WTC11 (cell line): ENCODE measurements at regions not wholly inside any gene's neighbourhood (a gene's known extent, or its start where the extent isn't known, plus 50 kb on each side); places are given as distances from the start of the nearest gene placed in this dataset.

Experiments used
- ATAC-seq: fragments of 200-7000 bp; cut with Tn5 transposase; 2 replicates; pipeline ENCODE4 v1.10.0; 2021; ENCODE audit warnings: mild to moderate bottlenecking, moderate library complexity
- CTCF ChIA-PET: fragments of 300-600 bp; sonication (Branson Sonifier 250); formaldehyde crosslinking; loops from one replicate; lab custom pipeline; 2021; ENCODE audit warnings: antibody characterized with exemption; lab: Charles Lee
- POLR2A ChIA-PET: fragments of 350-600 bp; sonication (Branson Sonifier 250); formaldehyde crosslinking; loops from one replicate; lab custom pipeline; 2021; ENCODE audit warnings: antibody characterized with exemption; lab: Charles Lee
- DNase-seq: peaks from one replicate; pipeline ENCODE4 v3.0.0; 2021; ENCODE audit warnings: low spot score
- H3K27ac Mint-ChIP-seq: 2 replicates; pipeline ENCODE4 v1.8.0; 2021; ENCODE audit warnings: mixed read lengths
- H3K27me3 Mint-ChIP-seq: 2 replicates; pipeline ENCODE4 v1.8.0; 2021; ENCODE audit warnings: low read depth, mild to moderate bottlenecking, moderate library complexity, mixed read lengths
- H3K36me3 Mint-ChIP-seq: 2 replicates; pipeline ENCODE4 v1.8.0; 2021; ENCODE audit warnings: mixed read lengths
- H3K4me1 Mint-ChIP-seq: 2 replicates; pipeline ENCODE4 v1.8.0; 2022; ENCODE audit warnings: mixed read lengths
- H3K4me3 Mint-ChIP-seq: 2 replicates; pipeline ENCODE4 v1.8.0; 2021; ENCODE audit warnings: mild to moderate bottlenecking, moderate library complexity, mixed read lengths
- H3K9me3 Mint-ChIP-seq: 2 replicates; pipeline ENCODE4 v1.8.0; 2021; ENCODE audit warnings: mixed read lengths
- ESRRA ChIP-seq: sonication (generic); formaldehyde crosslinking; IDR thresholded peaks from 2 replicates; pipeline ENCODE4 v1.8.1; 2022; ENCODE audit warnings: mild to moderate bottlenecking, missing genetic modification reagents, borderline replicate concordance
- HMGA2 ChIP-seq: fragments of 250-450 bp; sonication (Bioruptor Pico); IDR thresholded peaks from 2 replicates; pipeline ENCODE4 v1.4.0; 2021; ENCODE audit warnings: mild to moderate bottlenecking, moderate library complexity
- IRF2 ChIP-seq: sonication (generic); formaldehyde crosslinking; IDR thresholded peaks from 2 replicates; pipeline ENCODE4 v1.8.0; 2022; ENCODE audit warnings: low read depth, missing genetic modification reagents, borderline replicate concordance
- OVOL2 ChIP-seq: fragments of 250-450 bp; sonication (Bioruptor Pico); IDR thresholded peaks from 2 replicates; pipeline ENCODE4 v1.9.0; 2021; ENCODE audit warnings: mild to moderate bottlenecking, borderline replicate concordance
- PRRX2 ChIP-seq: fragments of 250-450 bp; sonication (Bioruptor Pico); IDR thresholded peaks from 2 replicates; pipeline ENCODE4 v1.8.0; 2021; ENCODE audit warnings: mild to moderate bottlenecking
- SMAD3 ChIP-seq: sonication (generic); formaldehyde crosslinking; IDR thresholded peaks from 2 replicates; pipeline ENCODE4 v1.8.0; 2022; ENCODE audit warnings: missing genetic modification reagents, mild to moderate bottlenecking, borderline replicate concordance
- TEAD1 ChIP-seq: sonication (generic); formaldehyde crosslinking; IDR thresholded peaks from 2 replicates; pipeline ENCODE4 v1.8.0; 2022; ENCODE audit warnings: mild to moderate bottlenecking, missing genetic modification reagents
- TEAD4 ChIP-seq: sonication (generic); formaldehyde crosslinking; IDR thresholded peaks from 2 replicates; pipeline ENCODE4 v1.8.0; 2022; ENCODE audit warnings: mild to moderate bottlenecking, missing genetic modification reagents
- ZNF121 ChIP-seq: sonication (generic); formaldehyde crosslinking; IDR thresholded peaks from 2 replicates; pipeline ENCODE4 v1.8.0; 2023; ENCODE audit warnings: missing genetic modification reagents
- ZNF138 ChIP-seq: sonication (generic); formaldehyde crosslinking; conservative IDR thresholded peaks from 2 replicates; pipeline ENCODE4 v1.8.1; 2022; ENCODE audit warnings: mild to moderate bottlenecking, moderate library complexity, missing genetic modification reagents
- ZNF232 ChIP-seq: sonication (generic); formaldehyde crosslinking; IDR thresholded peaks from 2 replicates; pipeline ENCODE4 v1.8.0; 2022; ENCODE audit warnings: mild to moderate bottlenecking, missing genetic modification reagents
- ZNF396 ChIP-seq: fragments of 250-450 bp; sonication (Bioruptor Pico); IDR thresholded peaks from 2 replicates; pipeline ENCODE4 v1.8.0; 2021; ENCODE audit warnings: mild to moderate bottlenecking, moderate library complexity, borderline replicate concordance
- ZNF416 ChIP-seq: fragments of 250-450 bp; sonication (Bioruptor Pico); IDR thresholded peaks from 2 replicates; pipeline ENCODE4 v1.9.0; 2021; ENCODE audit warnings: mild to moderate bottlenecking, inconsistent platforms
- ZNF423 ChIP-seq: fragments of 250-450 bp; sonication (Bioruptor Pico); IDR thresholded peaks from 2 replicates; pipeline ENCODE4 v2.1.2; 2022; ENCODE audit warnings: mild to moderate bottlenecking, moderate library complexity
- TF ChIP-seq, protein P1 (sequence below): sonication (generic); formaldehyde crosslinking; IDR thresholded peaks from 2 replicates; pipeline ENCODE4 v1.8.1; 2022; ENCODE audit warnings: mild to moderate bottlenecking, moderate library complexity, missing genetic modification reagents
- TF ChIP-seq, protein P2 (sequence below): sonication (generic); formaldehyde crosslinking; IDR thresholded peaks from 2 replicates; pipeline ENCODE4 v1.8.0; 2023; ENCODE audit warnings: missing genetic modification reagents
- TF ChIP-seq, protein P3 (sequence below): sonication (generic); formaldehyde crosslinking; IDR thresholded peaks from 2 replicates; pipeline ENCODE4 v1.8.1; 2023; ENCODE audit warnings: mild to moderate bottlenecking, missing genetic modification reagents
- TF ChIP-seq, protein P4 (sequence below): sonication (generic); formaldehyde crosslinking; IDR thresholded peaks from 2 replicates; pipeline ENCODE4 v1.8.0; 2023; ENCODE audit warnings: mild to moderate bottlenecking, missing genetic modification reagents
- TF ChIP-seq, protein P5 (sequence below): sonication (generic); formaldehyde crosslinking; conservative IDR thresholded peaks from 2 replicates; pipeline ENCODE4 v1.8.1; 2022; ENCODE audit warnings: mild to moderate bottlenecking, missing genetic modification reagents
- TF ChIP-seq, protein P6 (sequence below): sonication (generic); formaldehyde crosslinking; IDR thresholded peaks from 2 replicates; pipeline ENCODE4 v1.8.1; 2022; ENCODE audit warnings: low read depth, mild to moderate bottlenecking, moderate library complexity, missing genetic modification reagents, borderline replicate concordance
- TF ChIP-seq, protein P7 (sequence below): sonication (generic); formaldehyde crosslinking; IDR thresholded peaks from 2 replicates; pipeline ENCODE4 v1.8.1; 2022; ENCODE audit warnings: missing genetic modification reagents, borderline replicate concordance
- TF ChIP-seq, protein P8 (sequence below): sonication (generic); formaldehyde crosslinking; IDR thresholded peaks from 2 replicates; pipeline ENCODE4 v1.8.0; 2022; ENCODE audit warnings: mild to moderate bottlenecking, missing genetic modification reagents
- TF ChIP-seq, protein P9 (sequence below): sonication (generic); formaldehyde crosslinking; IDR thresholded peaks from 2 replicates; pipeline ENCODE4 v1.8.1; 2023; ENCODE audit warnings: mild to moderate bottlenecking, missing genetic modification reagents, moderate library complexity

DNA sequence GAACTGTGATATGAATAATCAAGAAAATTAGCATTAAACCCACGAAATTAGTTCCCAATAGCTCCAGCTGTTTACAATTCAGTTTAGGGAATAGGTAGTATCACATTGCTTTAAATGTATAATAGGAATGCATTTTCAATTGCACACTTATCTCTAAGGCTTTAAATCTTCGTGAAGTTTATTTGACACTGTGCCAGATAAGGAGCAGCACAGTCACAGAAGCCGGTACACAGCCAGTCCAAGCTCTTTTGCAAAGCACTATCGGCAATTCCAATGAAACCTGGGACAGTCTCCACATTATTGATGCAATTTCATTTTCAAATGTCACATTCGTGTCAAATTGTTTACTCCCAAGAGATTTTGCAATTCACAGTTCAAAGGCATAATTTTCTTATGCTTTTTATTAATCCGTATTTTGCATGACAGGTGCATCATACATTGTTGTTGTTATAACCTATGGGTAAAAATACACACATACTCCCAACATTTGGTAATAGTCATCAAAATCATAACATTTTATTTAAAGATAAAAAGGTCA lies 602.8 kb downstream of the RPS29 start:
- DNase-seq (no peak), ATAC-seq (no peak)
- ChIA-PET CTCF (no interaction called here), POLR2A (no interaction called here)
- peaks cover 6% of the 10 kb centered on the region for H3K36me3 Mint-ChIP-seq
- H3K9me3 Mint-ChIP-seq: peaks cover 11% of the 10 kb centered on the region
- TF ChIP-seq PRRX2: no peak
- TF ChIP-seq ZNF423 (CRISPR knock-in tag): no peak
- no peak for TF ChIP-seq IRF2 (CRISPR knock-in tag)
- TF ChIP-seq ESRRA (CRISPR knock-in tag): no peak
- TF ChIP-seq, protein P1, sequence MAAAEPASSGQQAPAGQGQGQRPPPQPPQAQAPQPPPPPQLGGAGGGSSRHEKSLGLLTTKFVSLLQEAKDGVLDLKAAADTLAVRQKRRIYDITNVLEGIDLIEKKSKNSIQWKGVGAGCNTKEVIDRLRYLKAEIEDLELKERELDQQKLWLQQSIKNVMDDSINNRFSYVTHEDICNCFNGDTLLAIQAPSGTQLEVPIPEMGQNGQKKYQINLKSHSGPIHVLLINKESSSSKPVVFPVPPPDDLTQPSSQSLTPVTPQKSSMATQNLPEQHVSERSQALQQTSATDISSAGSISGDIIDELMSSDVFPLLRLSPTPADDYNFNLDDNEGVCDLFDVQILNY (CRISPR knock-in tag): no peak
- TF ChIP-seq, protein P2, sequence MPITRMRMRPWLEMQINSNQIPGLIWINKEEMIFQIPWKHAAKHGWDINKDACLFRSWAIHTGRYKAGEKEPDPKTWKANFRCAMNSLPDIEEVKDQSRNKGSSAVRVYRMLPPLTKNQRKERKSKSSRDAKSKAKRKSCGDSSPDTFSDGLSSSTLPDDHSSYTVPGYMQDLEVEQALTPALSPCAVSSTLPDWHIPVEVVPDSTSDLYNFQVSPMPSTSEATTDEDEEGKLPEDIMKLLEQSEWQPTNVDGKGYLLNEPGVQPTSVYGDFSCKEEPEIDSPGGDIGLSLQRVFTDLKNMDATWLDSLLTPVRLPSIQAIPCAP (CRISPR knock-in tag): no peak
- TF ChIP-seq ZNF121: no peak
- TF ChIP-seq, protein P3, sequence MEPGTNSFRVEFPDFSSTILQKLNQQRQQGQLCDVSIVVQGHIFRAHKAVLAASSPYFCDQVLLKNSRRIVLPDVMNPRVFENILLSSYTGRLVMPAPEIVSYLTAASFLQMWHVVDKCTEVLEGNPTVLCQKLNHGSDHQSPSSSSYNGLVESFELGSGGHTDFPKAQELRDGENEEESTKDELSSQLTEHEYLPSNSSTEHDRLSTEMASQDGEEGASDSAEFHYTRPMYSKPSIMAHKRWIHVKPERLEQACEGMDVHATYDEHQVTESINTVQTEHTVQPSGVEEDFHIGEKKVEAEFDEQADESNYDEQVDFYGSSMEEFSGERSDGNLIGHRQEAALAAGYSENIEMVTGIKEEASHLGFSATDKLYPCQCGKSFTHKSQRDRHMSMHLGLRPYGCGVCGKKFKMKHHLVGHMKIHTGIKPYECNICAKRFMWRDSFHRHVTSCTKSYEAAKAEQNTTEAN: no peak
- no peak overlapping the region for H3K4me3 Mint-ChIP-seq
- H3K4me1 Mint-ChIP-seq: no peaks in the 10 kb centered on the region
- no peaks in the 10 kb centered on the region; the same call in 1 of the 2 replicates for H3K27me3 Mint-ChIP-seq
- no peak overlapping the region for H3K27ac Mint-ChIP-seq

DNA sequence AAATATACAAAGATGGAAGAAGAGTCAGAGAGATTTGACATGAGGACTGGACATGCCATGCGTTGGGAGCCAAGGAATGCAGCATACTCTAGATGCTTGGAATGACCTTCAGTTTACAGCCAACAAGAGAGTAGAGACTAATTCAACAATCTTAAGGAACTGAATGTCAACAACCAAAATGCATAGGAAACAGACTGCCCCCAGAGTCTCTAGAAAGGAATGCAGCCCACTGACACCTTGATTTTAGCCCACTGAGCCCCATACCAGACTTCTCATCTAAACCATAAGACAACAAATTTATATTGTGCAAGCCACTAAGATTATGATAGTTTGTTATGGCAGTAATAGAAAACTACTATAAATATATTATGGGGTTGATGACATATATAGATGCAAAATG lies 611.2 kb downstream of the RPS29 start:
- ATAC-seq (peak; percentile 75), DNase-seq (no peak)
- Mint-ChIP-seq H3K36me3 (peaks cover 13% of the 10 kb centered on the region), H3K27me3 (no peaks in the 10 kb centered on the region; the same call in 1 of the 2 replicates), H3K4me1 (no peaks in the 10 kb centered on the region), H3K27ac (no peak overlapping the region), H3K4me3 (no peak overlapping the region), H3K9me3 (peaks cover 34% of the 10 kb centered on the region)
- ChIA-PET CTCF (no interaction called here), POLR2A (no interaction called here)
- TF ChIP-seq ZNF232 (no peak), HMGA2 (CRISPR knock-in tag) (no peak), SMAD3 (CRISPR knock-in tag) (no peak), TEAD4 (CRISPR knock-in tag) (no peak), OVOL2 (CRISPR knock-in tag) (no peak), ZNF416 (CRISPR knock-in tag) (no peak), ZNF396 (CRISPR knock-in tag) (no peak), TEAD1 (CRISPR knock-in tag) (no peak), ZNF138 (no peak)
- TF ChIP-seq, protein P4, sequence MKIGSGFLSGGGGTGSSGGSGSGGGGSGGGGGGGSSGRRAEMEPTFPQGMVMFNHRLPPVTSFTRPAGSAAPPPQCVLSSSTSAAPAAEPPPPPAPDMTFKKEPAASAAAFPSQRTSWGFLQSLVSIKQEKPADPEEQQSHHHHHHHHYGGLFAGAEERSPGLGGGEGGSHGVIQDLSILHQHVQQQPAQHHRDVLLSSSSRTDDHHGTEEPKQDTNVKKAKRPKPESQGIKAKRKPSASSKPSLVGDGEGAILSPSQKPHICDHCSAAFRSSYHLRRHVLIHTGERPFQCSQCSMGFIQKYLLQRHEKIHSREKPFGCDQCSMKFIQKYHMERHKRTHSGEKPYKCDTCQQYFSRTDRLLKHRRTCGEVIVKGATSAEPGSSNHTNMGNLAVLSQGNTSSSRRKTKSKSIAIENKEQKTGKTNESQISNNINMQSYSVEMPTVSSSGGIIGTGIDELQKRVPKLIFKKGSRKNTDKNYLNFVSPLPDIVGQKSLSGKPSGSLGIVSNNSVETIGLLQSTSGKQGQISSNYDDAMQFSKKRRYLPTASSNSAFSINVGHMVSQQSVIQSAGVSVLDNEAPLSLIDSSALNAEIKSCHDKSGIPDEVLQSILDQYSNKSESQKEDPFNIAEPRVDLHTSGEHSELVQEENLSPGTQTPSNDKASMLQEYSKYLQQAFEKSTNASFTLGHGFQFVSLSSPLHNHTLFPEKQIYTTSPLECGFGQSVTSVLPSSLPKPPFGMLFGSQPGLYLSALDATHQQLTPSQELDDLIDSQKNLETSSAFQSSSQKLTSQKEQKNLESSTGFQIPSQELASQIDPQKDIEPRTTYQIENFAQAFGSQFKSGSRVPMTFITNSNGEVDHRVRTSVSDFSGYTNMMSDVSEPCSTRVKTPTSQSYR (CRISPR knock-in tag): no peak
- TF ChIP-seq, protein P5, sequence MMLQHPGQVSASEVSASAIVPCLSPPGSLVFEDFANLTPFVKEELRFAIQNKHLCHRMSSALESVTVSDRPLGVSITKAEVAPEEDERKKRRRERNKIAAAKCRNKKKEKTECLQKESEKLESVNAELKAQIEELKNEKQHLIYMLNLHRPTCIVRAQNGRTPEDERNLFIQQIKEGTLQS (CRISPR knock-in tag): no peak
- TF ChIP-seq, protein P6, sequence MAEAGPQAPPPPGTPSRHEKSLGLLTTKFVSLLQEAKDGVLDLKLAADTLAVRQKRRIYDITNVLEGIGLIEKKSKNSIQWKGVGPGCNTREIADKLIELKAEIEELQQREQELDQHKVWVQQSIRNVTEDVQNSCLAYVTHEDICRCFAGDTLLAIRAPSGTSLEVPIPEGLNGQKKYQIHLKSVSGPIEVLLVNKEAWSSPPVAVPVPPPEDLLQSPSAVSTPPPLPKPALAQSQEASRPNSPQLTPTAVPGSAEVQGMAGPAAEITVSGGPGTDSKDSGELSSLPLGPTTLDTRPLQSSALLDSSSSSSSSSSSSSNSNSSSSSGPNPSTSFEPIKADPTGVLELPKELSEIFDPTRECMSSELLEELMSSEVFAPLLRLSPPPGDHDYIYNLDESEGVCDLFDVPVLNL (CRISPR knock-in tag): no peak
- TF ChIP-seq, protein P7, sequence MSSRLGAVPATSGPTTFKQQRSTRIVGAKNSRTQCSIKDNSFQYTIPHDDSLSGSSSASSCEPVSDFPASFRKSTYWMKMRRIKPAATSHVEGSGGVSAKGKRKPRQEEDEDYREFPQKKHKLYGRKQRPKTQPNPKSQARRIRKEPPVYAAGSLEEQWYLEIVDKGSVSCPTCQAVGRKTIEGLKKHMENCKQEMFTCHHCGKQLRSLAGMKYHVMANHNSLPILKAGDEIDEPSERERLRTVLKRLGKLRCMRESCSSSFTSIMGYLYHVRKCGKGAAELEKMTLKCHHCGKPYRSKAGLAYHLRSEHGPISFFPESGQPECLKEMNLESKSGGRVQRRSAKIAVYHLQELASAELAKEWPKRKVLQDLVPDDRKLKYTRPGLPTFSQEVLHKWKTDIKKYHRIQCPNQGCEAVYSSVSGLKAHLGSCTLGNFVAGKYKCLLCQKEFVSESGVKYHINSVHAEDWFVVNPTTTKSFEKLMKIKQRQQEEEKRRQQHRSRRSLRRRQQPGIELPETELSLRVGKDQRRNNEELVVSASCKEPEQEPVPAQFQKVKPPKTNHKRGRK (CRISPR knock-in tag): no peak
- TF ChIP-seq, protein P8, sequence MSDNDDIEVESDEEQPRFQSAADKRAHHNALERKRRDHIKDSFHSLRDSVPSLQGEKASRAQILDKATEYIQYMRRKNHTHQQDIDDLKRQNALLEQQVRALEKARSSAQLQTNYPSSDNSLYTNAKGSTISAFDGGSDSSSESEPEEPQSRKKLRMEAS (CRISPR knock-in tag): no peak
- TF ChIP-seq, protein P9, sequence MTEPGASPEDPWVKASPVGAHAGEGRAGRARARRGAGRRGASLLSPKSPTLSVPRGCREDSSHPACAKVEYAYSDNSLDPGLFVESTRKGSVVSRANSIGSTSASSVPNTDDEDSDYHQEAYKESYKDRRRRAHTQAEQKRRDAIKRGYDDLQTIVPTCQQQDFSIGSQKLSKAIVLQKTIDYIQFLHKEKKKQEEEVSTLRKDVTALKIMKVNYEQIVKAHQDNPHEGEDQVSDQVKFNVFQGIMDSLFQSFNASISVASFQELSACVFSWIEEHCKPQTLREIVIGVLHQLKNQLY (CRISPR knock-in tag): no peak
